ENCODE measurements at regions not wholly inside any gene's neighbourhood (a gene's known extent, or its start where the extent isn't known, plus 50 kb on each side); places are given as distances from the start of the nearest gene placed in this dataset.

DNA sequence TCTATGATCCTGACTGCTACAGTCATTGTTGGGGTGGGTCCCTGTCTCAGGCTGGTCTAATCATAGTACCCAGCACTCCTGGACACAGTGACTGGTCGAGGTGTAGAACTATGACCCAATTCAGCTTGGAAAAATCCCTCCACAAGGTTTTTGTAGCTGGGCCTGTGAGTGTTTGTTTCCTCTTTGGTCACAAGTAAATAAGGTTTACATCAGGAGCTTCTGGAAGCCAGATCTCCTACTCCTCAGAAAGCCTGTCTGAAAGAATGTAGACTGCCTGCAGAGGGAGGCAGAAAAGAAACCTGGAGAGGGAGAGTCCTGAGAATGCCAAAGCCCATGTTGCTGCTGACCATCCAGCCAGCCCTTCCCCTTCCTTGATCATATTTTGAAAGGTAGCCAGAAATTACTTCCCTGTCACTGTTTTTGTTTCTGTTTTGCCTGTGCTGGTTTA, 123.2 kb downstream of the RAP2B start (continued):
- TF ChIP-seq, protein P1, sequence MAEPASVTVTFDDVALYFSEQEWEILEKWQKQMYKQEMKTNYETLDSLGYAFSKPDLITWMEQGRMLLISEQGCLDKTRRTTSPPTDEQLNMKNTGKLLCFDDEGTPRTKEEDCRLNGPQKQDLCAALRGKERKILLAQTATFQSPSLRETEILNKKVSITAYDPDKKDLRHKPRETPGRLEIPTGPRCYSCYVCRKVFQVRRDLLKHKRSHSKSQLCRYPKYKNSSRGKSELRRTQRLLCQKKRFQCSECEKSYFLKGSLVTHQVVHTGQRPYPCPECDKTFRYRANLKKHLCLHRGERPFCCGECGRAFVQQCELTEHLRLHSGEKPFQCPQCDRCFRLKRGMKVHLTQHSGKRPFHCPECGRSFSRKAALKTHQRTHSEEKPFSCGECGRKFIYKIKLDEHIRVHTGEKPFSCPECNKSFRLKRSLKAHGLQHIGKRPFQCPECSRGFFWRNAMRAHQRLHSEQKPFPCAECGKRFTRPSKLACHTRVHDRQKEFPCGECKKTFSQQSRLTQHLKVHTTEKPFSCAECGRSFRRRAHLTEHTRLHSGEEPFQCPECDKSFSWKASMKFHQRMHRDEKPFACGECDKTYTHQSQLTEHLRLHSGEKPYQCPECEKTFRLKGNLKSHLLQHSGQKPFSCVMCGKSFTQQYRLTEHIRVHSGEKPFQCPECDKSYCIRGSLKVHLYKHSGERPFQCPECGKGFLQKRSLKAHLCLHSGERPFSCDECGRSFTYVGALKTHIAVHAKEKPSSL (CRISPR knock-in tag; conservative IDR thresholded peaks at IDR 0.05), result no peak
- TF ChIP-seq ZNF396 (CRISPR knock-in tag; IDR thresholded peaks at IDR 0.05; ENCODE audit: borderline replicate concordance) (no peak), ZNF121 (CRISPR knock-in tag; IDR thresholded peaks at IDR 0.05) (no peak), ZNF138 (CRISPR knock-in tag; conservative IDR thresholded peaks at IDR 0.05) (no peak), GRHL2 (CRISPR knock-in tag; IDR thresholded peaks at IDR 0.05; ENCODE audit: insufficient replicate concordance, severe bottlenecking) (no peak), HMGA2 (CRISPR knock-in tag; IDR thresholded peaks at IDR 0.05) (no peak), CREB1 (CRISPR knock-in tag; IDR thresholded peaks at IDR 0.05) (no peak)
- TF ChIP-seq, protein P2, sequence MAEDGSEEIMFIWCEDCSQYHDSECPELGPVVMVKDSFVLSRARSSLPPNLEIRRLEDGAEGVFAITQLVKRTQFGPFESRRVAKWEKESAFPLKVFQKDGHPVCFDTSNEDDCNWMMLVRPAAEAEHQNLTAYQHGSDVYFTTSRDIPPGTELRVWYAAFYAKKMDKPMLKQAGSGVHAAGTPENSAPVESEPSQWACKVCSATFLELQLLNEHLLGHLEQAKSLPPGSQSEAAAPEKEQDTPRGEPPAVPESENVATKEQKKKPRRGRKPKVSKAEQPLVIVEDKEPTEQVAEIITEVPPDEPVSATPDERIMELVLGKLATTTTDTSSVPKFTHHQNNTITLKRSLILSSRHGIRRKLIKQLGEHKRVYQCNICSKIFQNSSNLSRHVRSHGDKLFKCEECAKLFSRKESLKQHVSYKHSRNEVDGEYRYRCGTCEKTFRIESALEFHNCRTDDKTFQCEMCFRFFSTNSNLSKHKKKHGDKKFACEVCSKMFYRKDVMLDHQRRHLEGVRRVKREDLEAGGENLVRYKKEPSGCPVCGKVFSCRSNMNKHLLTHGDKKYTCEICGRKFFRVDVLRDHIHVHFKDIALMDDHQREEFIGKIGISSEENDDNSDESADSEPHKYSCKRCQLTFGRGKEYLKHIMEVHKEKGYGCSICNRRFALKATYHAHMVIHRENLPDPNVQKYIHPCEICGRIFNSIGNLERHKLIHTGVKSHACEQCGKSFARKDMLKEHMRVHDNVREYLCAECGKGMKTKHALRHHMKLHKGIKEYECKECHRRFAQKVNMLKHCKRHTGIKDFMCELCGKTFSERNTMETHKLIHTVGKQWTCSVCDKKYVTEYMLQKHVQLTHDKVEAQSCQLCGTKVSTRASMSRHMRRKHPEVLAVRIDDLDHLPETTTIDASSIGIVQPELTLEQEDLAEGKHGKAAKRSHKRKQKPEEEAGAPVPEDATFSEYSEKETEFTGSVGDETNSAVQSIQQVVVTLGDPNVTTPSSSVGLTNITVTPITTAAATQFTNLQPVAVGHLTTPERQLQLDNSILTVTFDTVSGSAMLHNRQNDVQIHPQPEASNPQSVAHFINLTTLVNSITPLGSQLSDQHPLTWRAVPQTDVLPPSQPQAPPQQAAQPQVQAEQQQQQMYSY (CRISPR knock-in tag; IDR thresholded peaks at IDR 0.05), result no peak
- TF ChIP-seq, protein P3, sequence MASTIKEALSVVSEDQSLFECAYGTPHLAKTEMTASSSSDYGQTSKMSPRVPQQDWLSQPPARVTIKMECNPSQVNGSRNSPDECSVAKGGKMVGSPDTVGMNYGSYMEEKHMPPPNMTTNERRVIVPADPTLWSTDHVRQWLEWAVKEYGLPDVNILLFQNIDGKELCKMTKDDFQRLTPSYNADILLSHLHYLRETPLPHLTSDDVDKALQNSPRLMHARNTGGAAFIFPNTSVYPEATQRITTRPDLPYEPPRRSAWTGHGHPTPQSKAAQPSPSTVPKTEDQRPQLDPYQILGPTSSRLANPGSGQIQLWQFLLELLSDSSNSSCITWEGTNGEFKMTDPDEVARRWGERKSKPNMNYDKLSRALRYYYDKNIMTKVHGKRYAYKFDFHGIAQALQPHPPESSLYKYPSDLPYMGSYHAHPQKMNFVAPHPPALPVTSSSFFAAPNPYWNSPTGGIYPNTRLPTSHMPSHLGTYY (CRISPR knock-in tag; IDR thresholded peaks at IDR 0.05), result no peak

DNA sequence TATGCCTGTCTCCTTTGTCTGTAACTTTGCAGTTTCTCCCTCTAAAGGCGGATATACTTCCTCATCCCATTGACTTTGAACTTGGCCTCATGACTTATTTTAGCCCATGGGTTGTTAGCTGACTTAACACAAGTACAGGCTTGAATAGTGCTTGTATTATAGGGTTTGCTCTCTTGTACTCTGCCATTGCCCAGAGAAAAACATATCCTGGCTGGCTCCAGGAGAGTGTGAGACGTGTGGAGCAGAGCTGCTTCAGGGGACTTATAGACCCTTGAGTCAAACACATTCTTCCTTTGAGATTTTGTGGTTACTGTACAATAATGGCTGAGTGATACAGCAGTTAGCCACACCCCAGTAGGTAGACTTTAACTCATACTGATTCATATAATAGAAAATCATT, 124.0 kb downstream of the RAP2B start:
- Mint-ChIP-seq H3K36me3 (no peaks in the 10 kb centered on the region), H3K4me1 (peaks cover 21% of the 10 kb centered on the region), H3K27ac (no peak overlapping the region), H3K4me3 (no peak overlapping the region), H3K27me3 (ENCODE audit: low read depth) (no peaks in the 10 kb centered on the region; the same call in 1 of the 2 replicates), H3K9me3 (0 out of 2 replicates have a peak, but pooled peaks cover 6% of the 10 kb centered on the region)
- POLR2A ChIA-PET, result no interaction called here
- DNase-seq (ENCODE audit: low spot score) (no peak), ATAC-seq (no peak)
- CTCF ChIA-PET, result no interaction called here
- no peak for TF ChIP-seq ETV6 (CRISPR knock-in tag; IDR thresholded peaks at IDR 0.05)
- TF ChIP-seq, protein P4, sequence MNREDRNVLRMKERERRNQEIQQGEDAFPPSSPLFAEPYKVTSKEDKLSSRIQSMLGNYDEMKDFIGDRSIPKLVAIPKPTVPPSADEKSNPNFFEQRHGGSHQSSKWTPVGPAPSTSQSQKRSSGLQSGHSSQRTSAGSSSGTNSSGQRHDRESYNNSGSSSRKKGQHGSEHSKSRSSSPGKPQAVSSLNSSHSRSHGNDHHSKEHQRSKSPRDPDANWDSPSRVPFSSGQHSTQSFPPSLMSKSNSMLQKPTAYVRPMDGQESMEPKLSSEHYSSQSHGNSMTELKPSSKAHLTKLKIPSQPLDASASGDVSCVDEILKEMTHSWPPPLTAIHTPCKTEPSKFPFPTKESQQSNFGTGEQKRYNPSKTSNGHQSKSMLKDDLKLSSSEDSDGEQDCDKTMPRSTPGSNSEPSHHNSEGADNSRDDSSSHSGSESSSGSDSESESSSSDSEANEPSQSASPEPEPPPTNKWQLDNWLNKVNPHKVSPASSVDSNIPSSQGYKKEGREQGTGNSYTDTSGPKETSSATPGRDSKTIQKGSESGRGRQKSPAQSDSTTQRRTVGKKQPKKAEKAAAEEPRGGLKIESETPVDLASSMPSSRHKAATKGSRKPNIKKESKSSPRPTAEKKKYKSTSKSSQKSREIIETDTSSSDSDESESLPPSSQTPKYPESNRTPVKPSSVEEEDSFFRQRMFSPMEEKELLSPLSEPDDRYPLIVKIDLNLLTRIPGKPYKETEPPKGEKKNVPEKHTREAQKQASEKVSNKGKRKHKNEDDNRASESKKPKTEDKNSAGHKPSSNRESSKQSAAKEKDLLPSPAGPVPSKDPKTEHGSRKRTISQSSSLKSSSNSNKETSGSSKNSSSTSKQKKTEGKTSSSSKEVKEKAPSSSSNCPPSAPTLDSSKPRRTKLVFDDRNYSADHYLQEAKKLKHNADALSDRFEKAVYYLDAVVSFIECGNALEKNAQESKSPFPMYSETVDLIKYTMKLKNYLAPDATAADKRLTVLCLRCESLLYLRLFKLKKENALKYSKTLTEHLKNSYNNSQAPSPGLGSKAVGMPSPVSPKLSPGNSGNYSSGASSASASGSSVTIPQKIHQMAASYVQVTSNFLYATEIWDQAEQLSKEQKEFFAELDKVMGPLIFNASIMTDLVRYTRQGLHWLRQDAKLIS (CRISPR knock-in tag; IDR thresholded peaks at IDR 0.05; ENCODE audit: borderline replicate concordance), result no peak
- TF ChIP-seq, protein P5, sequence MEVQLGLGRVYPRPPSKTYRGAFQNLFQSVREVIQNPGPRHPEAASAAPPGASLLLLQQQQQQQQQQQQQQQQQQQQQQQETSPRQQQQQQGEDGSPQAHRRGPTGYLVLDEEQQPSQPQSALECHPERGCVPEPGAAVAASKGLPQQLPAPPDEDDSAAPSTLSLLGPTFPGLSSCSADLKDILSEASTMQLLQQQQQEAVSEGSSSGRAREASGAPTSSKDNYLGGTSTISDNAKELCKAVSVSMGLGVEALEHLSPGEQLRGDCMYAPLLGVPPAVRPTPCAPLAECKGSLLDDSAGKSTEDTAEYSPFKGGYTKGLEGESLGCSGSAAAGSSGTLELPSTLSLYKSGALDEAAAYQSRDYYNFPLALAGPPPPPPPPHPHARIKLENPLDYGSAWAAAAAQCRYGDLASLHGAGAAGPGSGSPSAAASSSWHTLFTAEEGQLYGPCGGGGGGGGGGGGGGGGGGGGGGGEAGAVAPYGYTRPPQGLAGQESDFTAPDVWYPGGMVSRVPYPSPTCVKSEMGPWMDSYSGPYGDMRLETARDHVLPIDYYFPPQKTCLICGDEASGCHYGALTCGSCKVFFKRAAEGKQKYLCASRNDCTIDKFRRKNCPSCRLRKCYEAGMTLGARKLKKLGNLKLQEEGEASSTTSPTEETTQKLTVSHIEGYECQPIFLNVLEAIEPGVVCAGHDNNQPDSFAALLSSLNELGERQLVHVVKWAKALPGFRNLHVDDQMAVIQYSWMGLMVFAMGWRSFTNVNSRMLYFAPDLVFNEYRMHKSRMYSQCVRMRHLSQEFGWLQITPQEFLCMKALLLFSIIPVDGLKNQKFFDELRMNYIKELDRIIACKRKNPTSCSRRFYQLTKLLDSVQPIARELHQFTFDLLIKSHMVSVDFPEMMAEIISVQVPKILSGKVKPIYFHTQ (CRISPR knock-in tag; IDR thresholded peaks at IDR 0.05), result no peak
- no peak for TF ChIP-seq FOXJ3 (CRISPR knock-in tag; IDR thresholded peaks at IDR 0.05; ENCODE audit: borderline replicate concordance)
- no peak for TF ChIP-seq SMAD4 (CRISPR knock-in tag; IDR thresholded peaks at IDR 0.05)
- no peak for TF ChIP-seq EMX1 (CRISPR knock-in tag; IDR thresholded peaks at IDR 0.05)
- TF ChIP-seq, protein P6, sequence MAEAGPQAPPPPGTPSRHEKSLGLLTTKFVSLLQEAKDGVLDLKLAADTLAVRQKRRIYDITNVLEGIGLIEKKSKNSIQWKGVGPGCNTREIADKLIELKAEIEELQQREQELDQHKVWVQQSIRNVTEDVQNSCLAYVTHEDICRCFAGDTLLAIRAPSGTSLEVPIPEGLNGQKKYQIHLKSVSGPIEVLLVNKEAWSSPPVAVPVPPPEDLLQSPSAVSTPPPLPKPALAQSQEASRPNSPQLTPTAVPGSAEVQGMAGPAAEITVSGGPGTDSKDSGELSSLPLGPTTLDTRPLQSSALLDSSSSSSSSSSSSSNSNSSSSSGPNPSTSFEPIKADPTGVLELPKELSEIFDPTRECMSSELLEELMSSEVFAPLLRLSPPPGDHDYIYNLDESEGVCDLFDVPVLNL (CRISPR knock-in tag; IDR thresholded peaks at IDR 0.05; ENCODE audit: borderline replicate concordance, low read depth), result no peak
- no peak for TF ChIP-seq NFYB (CRISPR knock-in tag; conservative IDR thresholded peaks at IDR 0.05; ENCODE audit: low read depth)
- TF ChIP-seq OVOL2 (CRISPR knock-in tag; IDR thresholded peaks at IDR 0.05; ENCODE audit: borderline replicate concordance), result no peak
- TF ChIP-seq, protein P7, sequence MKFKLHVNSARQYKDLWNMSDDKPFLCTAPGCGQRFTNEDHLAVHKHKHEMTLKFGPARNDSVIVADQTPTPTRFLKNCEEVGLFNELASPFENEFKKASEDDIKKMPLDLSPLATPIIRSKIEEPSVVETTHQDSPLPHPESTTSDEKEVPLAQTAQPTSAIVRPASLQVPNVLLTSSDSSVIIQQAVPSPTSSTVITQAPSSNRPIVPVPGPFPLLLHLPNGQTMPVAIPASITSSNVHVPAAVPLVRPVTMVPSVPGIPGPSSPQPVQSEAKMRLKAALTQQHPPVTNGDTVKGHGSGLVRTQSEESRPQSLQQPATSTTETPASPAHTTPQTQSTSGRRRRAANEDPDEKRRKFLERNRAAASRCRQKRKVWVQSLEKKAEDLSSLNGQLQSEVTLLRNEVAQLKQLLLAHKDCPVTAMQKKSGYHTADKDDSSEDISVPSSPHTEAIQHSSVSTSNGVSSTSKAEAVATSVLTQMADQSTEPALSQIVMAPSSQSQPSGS (CRISPR knock-in tag; IDR thresholded peaks at IDR 0.05; ENCODE audit: borderline replicate concordance, low read depth), result no peak
- no peak for TF ChIP-seq ZNF671 (CRISPR knock-in tag; IDR thresholded peaks at IDR 0.05)
- no peak for TF ChIP-seq MYBL2 (CRISPR knock-in tag; IDR thresholded peaks at IDR 0.05)
- TF ChIP-seq ZNF396 (CRISPR knock-in tag; IDR thresholded peaks at IDR 0.05; ENCODE audit: borderline replicate concordance), result no peak

Measured in WTC11 (cell line).